BE2C (cell line): ENCODE measurements at regions not wholly inside any gene's neighbourhood (a gene's known extent, or its start where the extent isn't known, plus 50 kb on each side); places are given as distances from the start of the nearest gene placed in this dataset.

Source experiments
- DNase-seq: peaks from one replicate; pipeline ENCODE4 v3.0.0-alpha.2; 2020
- H3K27me3 ChIP-seq: fragments of 250-450 bp; sonication (Bioruptor Pico); 2 replicates; pipeline ENCODE4 v1.5.1; 2020; ENCODE audit warnings: mild to moderate bottlenecking
- H3K36me3 ChIP-seq: fragments of 250-450 bp; sonication (Bioruptor Pico); 2 replicates; pipeline ENCODE4 v1.5.1; 2020; ENCODE audit warnings: mild to moderate bottlenecking
- H3K4me1 ChIP-seq: fragments of 250-450 bp; sonication (Bioruptor Pico); 2 replicates; pipeline ENCODE4 v1.5.1; 2020
- H3K4me3 ChIP-seq: 2 replicates; pipeline ENCODE4 v1.5.1; 2011; ENCODE audit warnings: low read depth, low read length
- H3K9me3 ChIP-seq: fragments of 250-450 bp; sonication (Bioruptor Pico); 2 replicates; pipeline ENCODE4 v1.5.1; 2020
- CTCF ChIP-seq: IDR thresholded peaks from 2 replicates; pipeline ENCODE4 v1.5.1; 2012; ENCODE audit warnings: mild to moderate bottlenecking, low read depth, low read length

GRCh38 chr1:207217778-207218511 is 103.5 kb upstream of the CD55 start:
- Histone ChIP-seq H3K36me3 (no peaks in the 10 kb centered on the region), H3K9me3 (no peaks in the 10 kb centered on the region), H3K4me1 (no peaks in the 10 kb centered on the region), H3K4me3 (no peak overlapping the region), H3K27me3 (peaks cover 14% of the 10 kb centered on the region)
- DNase-seq: no peak
- TF ChIP-seq CTCF: no peak

DNA sequence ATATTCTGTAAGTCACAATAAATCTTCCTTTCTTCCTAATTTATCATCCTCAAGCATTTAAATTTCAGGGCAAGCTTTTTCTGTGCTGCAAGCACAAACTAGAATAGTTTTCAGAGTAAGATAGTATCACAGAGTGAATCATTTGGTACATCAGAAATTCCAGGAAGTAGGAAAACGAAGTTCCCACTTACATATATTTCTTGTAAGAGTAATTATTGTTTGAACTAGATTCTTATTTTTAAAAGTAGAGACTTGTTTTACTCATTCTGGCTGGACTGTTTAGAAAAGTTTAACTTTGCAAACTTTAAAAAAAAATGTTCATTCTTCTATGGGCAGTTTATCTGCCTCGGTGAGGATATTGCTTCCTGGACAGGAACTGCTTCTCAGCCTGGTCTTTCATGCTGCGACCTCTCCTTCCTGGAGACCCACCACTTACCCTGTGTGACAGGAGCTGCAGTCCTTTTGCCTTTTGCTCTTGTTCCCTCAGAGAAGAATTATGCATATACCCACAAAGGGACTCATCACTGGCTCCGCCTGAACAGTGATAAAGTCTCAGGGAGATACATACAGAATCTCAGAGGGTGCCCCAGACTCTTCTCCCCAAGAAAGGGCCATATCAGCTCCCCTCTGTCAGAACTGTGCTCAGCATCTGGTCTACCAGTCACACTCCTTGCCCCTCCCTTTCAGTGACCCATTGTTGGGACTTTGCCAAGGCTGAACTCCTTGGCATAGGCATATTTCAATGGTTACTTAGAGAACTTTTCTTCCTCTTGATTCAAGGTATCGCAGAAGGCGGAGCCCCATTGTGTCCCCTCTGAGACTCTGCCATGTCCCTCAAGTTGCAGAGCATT is 102.7 kb upstream of the CD55 start:
- Histone ChIP-seq H3K4me3 (no peak overlapping the region), H3K27me3 (peaks cover 18% of the 10 kb centered on the region), H3K9me3 (no peaks in the 10 kb centered on the region), H3K36me3 (no peaks in the 10 kb centered on the region), H3K4me1 (no peaks in the 10 kb centered on the region)
- TF ChIP-seq CTCF: no peak
- no peak for DNase-seq

DNA sequence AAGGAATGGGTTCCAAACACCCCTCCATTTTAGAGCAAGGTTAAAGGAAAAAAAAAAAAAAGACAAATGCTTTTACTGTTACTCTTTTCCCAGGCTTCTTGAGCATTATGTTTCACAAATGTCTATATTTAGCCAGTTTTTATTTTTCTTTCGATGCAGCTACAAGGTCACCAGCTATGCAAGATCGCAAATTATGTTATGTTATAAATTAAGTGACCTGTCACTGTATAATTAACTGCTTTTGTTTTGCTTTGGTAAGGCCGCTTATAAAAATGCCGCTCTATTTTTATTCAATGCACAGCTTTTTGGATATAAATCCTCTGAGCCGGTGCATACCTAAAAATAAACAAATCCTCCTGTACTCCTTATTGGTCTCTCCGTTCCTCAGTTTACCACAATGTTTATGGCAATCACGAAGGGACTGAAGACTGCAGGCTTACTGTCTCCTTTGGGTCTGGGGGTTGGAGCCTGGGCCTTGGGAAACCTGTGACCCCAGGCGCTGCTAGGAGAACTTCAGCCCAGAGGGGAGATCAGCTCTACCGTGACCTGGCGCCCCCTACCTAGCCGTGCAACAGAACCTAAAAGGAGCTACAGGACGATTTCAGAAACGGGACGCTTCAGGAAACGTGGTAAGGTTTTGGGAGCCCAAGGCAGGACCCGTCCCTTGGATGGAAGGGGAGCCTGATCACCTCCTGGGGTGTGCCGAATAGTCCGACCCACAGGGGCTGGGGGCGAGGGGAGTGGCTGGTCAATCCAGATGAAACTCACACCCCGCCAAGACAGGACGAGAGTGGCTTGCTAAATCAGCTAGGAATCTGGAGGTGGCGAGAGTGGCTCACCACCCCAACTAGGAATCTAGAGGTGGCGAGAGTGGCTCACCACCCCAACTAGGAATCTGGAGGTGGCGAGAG is 101.2 kb upstream of the CD55 start:
- H3K9me3 ChIP-seq: no peaks in the 10 kb centered on the region
- DNase-seq: no peak
- no peak overlapping the region for H3K4me3 ChIP-seq
- H3K4me1 ChIP-seq: no peaks in the 10 kb centered on the region
- H3K27me3 ChIP-seq: peaks cover 18% of the 10 kb centered on the region
- no peak for TF ChIP-seq CTCF
- no peaks in the 10 kb centered on the region for H3K36me3 ChIP-seq

GRCh38 chr1:207221934-207222351 is 99.5 kb upstream of the CD55 start:
- Histone ChIP-seq H3K27me3 (peaks cover 18% of the 10 kb centered on the region), H3K4me1 (no peaks in the 10 kb centered on the region), H3K4me3 (no peak overlapping the region), H3K9me3 (no peaks in the 10 kb centered on the region), H3K36me3 (no peaks in the 10 kb centered on the region)
- no peak for TF ChIP-seq CTCF
- no peak for DNase-seq

GRCh38 chr1:207223162-207223561 is 98.3 kb upstream of the CD55 start:
- H3K36me3 ChIP-seq: no peaks in the 10 kb centered on the region
- peaks cover 19% of the 10 kb centered on the region for H3K27me3 ChIP-seq
- DNase-seq: no peak
- H3K9me3 ChIP-seq: no peaks in the 10 kb centered on the region
- no peak for TF ChIP-seq CTCF
- no peak overlapping the region for H3K4me3 ChIP-seq
- no peaks in the 10 kb centered on the region for H3K4me1 ChIP-seq
